LNCaP clone FGC (cell line): ENCODE measurements at regions not wholly inside any gene's neighbourhood (a gene's known extent, or its start where the extent isn't known, plus 50 kb on each side); places are given as distances from the start of the nearest gene placed in this dataset.

Source experiments
- DNase-seq: peaks from one replicate; pipeline ENCODE4 v3.0.0-alpha.2; 2011; ENCODE audit warnings: low read depth
- H3K4me3 ChIP-seq: 2 replicates; pipeline ENCODE4 v1.5.1; 2011; ENCODE audit warnings: mild to moderate bottlenecking, low read depth, low read length, control low read depth
- TF ChIP-seq, protein P1 (sequence below): IDR thresholded peaks from 2 replicates; pipeline ENCODE4 v1.5.1; 2012; ENCODE audit warnings: mild to moderate bottlenecking; ENCODE audit not compliant: control insufficient read depth, insufficient read depth; ENCODE audit errors: extremely low read depth

DNA sequence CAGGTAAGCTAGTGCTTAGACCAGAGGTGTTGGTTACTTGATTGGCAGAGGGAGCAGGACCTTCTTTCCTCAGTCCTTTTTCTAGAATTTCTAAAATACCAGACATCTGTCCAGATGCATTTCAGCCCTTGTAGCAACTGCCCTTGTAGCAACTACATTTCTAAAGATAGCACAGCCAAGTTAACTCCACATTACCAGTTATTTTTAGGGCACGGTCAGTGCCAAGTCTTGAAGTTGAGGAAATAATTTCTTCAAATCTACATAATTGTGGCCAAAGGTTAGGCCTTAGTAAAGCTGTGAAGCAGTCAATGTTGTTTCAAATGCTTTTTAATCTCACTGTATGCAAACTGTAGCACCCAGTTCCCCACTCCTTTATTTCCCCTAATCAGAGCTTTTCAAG, 62.9 kb downstream of the MID1IP1 start:
- H3K4me3 ChIP-seq: no peak overlapping the region
- TF ChIP-seq, protein P1, sequence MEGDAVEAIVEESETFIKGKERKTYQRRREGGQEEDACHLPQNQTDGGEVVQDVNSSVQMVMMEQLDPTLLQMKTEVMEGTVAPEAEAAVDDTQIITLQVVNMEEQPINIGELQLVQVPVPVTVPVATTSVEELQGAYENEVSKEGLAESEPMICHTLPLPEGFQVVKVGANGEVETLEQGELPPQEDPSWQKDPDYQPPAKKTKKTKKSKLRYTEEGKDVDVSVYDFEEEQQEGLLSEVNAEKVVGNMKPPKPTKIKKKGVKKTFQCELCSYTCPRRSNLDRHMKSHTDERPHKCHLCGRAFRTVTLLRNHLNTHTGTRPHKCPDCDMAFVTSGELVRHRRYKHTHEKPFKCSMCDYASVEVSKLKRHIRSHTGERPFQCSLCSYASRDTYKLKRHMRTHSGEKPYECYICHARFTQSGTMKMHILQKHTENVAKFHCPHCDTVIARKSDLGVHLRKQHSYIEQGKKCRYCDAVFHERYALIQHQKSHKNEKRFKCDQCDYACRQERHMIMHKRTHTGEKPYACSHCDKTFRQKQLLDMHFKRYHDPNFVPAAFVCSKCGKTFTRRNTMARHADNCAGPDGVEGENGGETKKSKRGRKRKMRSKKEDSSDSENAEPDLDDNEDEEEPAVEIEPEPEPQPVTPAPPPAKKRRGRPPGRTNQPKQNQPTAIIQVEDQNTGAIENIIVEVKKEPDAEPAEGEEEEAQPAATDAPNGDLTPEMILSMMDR: no peak
- DNase-seq: no peak

DNA sequence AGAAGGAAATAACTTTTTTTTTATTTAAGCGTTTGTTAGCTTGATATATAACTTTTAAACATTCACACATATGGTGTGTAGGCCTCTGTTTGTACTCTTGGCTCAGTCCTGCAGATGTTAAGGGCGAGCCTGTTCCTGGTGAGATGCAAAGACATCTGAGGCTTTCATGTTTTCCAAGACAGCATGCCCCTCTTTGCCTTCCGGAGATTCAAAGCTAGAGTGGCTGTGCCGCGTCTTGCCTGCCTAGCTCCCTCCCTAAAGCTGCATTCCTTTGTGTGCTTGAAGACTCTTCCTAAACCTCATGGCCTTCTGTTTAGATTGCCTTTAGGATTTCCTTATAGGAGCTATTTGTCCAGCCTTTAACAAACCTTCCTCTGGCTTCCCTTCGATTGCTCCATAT, 67.1 kb downstream of the MID1IP1 start:
- TF ChIP-seq, protein P1: no peak
- H3K4me3 ChIP-seq: no peak overlapping the region
- no peak for DNase-seq

DNA sequence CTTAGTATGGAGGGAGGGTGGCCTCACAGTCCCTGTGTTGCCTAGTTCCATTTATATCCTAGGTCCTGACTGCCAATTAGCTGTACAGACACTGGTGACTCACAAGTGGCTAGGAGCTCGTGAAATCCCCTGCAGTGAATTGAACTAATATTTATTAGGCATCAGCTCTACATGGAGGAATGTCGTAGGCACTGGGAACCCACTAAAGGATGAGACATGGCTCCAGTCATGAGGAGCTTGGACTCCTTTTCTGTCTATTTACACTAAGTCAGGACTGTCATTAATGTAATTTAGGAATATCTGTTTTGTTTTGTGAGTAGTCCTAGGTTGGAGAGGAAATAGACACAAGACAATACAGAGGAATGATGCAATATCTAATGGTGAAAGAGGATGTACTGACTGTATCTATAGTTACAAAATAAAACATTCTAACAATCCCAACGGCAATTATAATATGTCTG, 67.7 kb downstream of the MID1IP1 start:
- DNase-seq: no peak
- TF ChIP-seq, protein P1: no peak
- H3K4me3 ChIP-seq: no peak overlapping the region

DNA sequence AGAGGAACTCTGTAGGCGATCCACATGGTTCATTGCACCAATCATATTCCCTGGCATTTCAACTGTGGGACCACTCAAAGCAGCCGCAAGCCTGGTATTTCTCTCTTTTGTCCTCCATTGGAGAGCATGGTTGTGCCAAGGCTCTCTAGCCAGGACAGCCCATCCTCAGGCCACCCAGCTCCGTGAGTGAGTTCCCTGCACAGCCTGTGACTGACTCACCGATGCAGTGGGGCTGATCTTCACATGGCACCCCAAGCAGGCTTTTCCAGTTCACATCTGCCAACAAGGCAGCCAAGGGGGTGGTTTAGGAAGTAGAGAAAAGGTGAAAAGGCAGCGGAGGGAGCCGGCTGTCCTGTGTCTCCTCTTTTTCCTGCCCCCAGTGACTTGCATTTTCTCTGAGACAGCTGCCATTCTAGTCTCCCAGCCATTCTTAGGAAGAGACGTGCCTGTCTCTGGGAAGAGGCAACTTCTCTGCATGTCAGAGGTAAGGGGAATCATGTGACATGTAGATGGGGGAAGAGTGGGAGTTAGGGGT, 69.2 kb downstream of the MID1IP1 start:
- DNase-seq: no peak
- TF ChIP-seq, protein P1: no peak
- H3K4me3 ChIP-seq: no peak overlapping the region

DNA sequence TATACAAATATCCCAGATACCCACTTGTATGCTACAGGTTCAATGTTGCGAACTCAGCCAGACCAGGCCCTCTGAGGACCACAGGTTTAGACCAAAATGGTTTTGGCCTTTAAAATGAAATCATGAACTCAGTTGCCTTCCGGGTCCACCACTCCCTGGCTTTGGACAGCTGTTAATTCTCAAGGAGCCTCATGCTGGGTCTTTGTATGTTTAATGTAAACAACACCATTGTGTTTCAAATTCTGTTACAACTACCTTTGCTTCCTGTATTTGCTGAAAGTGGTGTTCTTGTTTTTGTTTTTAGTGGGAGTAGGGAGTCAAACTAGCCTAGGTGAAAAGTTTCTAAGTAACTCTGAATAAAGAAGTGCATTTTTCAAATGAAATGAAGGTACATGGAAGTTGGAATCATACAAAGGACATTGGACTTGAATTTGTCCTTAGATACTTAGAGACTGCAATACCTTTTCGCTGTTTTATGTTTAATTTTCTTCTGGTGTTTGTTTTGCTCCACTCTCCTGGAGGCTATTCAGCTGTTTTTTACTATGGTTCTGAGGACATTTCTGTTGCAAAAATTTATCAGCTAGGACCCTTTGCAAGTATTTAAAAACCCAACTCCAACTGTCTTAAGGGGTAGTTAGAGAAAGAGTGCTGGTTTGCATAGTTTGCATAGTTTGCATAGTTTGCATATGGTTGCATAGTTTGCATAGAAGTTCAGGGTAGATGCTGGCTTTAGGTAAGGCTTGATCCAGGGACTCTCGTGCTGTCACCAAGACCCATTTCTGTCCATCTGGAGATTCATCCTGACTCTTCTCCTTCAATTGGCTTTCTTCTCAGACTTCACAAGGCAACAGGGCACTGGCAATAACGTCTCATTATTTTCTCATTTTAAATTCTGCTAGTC, 70.1 kb downstream of the MID1IP1 start:
- no peak overlapping the region for H3K4me3 ChIP-seq
- TF ChIP-seq, protein P1: no peak
- DNase-seq: no peak

DNA sequence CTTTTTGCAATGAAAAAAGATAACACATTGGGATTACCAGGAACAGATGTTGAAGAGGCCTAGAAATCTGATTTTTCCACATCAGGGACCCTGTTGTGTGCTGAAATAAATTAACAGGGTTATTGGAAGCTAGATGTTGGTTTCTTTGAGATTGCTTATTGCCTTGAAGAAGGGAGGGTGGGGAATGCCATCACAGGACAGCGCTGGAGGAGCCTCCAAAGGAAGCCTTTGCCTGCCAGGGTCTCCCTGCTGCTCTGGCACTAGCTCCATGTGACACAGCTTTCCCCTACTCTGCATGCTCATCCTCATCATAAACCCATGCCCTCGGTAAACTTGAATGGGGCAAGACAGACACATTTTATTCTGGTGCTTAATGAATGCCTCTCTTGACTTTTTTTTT, 76.1 kb downstream of the MID1IP1 start:
- TF ChIP-seq, protein P1: no peak

More for the DNA sequence above, 76.1 kb downstream of the MID1IP1 start:
- H3K4me3 ChIP-seq: no peak overlapping the region
- DNase-seq: no peak
